Calu3 (cell line): ENCODE measurements at regions not wholly inside any gene's neighbourhood (a gene's known extent, or its start where the extent isn't known, plus 50 kb on each side); places are given as distances from the start of the nearest gene placed in this dataset.

ENCODE experiments used
- BruUV-seq: library from RNA; stranded (reverse); fragments of 400-500 nt; replicated peaks from 2 replicates; lab custom pipeline; 2021; lab: Mats Ljungman, UMichigan
- CTCF ChIA-PET: fragments of 300-600 bp; sonication (Branson Sonifier 250); formaldehyde crosslinking; loops from one replicate; lab custom pipeline; 2022; ENCODE audit warnings: antibody characterized with exemption; lab: Charles Lee
- DNase-seq: peaks from one replicate; pipeline ENCODE4 v3.0.0; 2022
- H3K27ac Mint-ChIP-seq: one replicate; pipeline ENCODE4 v1.8.0; 2022; ENCODE audit warnings: mixed read lengths; ENCODE audit not compliant: unreplicated experiment
- H3K27me3 Mint-ChIP-seq: one replicate; pipeline ENCODE4 v1.8.0; 2022; ENCODE audit warnings: mixed read lengths; ENCODE audit not compliant: unreplicated experiment
- H3K36me3 Mint-ChIP-seq: one replicate; pipeline ENCODE4 v1.8.0; 2022; ENCODE audit warnings: mild to moderate bottlenecking, moderate library complexity, mixed read lengths; ENCODE audit not compliant: insufficient read depth, unreplicated experiment
- H3K4me1 Mint-ChIP-seq: one replicate; pipeline ENCODE4 v1.8.0; 2022; ENCODE audit warnings: mild to moderate bottlenecking, low read depth, mixed read lengths; ENCODE audit not compliant: unreplicated experiment
- H3K4me3 Mint-ChIP-seq: one replicate; pipeline ENCODE4 v1.8.0; 2022; ENCODE audit warnings: mild to moderate bottlenecking, low read depth, moderate library complexity, mixed read lengths; ENCODE audit not compliant: unreplicated experiment
- H3K9me3 Mint-ChIP-seq: one replicate; pipeline ENCODE4 v1.8.0; 2022; ENCODE audit warnings: low read depth, mixed read lengths; ENCODE audit not compliant: unreplicated experiment
- CTCF ChIP-seq: fragments of 200-600 bp; IDR thresholded peaks from one replicate; pipeline ENCODE4 v1.8.0; 2022; ENCODE audit warnings: antibody characterized with exemption; ENCODE audit not compliant: unreplicated experiment
- intact Hi-C: fragments of 100-400 bp; cut with micrococcal nuclease; formaldehyde crosslinking; loops from one replicate; pipeline ENCODE4 v1.10.0; 2022; ENCODE audit not compliant: unreplicated experiment

- Mint-ChIP-seq H3K27me3 (no peaks in the 10 kb centered on the region), H3K4me1 (no peaks in the 10 kb centered on the region), H3K4me3 (no peak overlapping the region), H3K27ac (no peak overlapping the region), H3K36me3 (no peaks in the 10 kb centered on the region), H3K9me3 (no peaks in the 10 kb centered on the region)
- DNase-seq: no peak
- intact Hi-C loops: no loop called here
- TF ChIP-seq CTCF: no peak
- CTCF ChIA-PET: no interaction called here
- BruUV-seq: no TSS peak
Observed at GRCh38 chr10:10662716-10663408, 354.8 kb upstream of the CELF2 start.

GRCh38 chr10:10663622-10664021 is 354.1 kb upstream of the CELF2 start:
- Mint-ChIP-seq H3K4me3 (no peak overlapping the region), H3K27ac (no peak overlapping the region), H3K36me3 (no peaks in the 10 kb centered on the region), H3K9me3 (no peaks in the 10 kb centered on the region), H3K4me1 (no peaks in the 10 kb centered on the region), H3K27me3 (no peaks in the 10 kb centered on the region)
- CTCF ChIA-PET: no interaction called here
- DNase-seq: no peak
- intact Hi-C loops: no loop called here
- BruUV-seq: no TSS peak
- no peak for TF ChIP-seq CTCF

- Mint-ChIP-seq H3K27ac (no peak overlapping the region), H3K4me1 (no peaks in the 10 kb centered on the region), H3K9me3 (no peaks in the 10 kb centered on the region), H3K4me3 (no peak overlapping the region), H3K27me3 (no peaks in the 10 kb centered on the region), H3K36me3 (no peaks in the 10 kb centered on the region)
- BruUV-seq: no TSS peak
- TF ChIP-seq CTCF: no peak
- intact Hi-C loops: no loop called here
- DNase-seq: no peak
- CTCF ChIA-PET: no interaction called here
Observed at GRCh38 chr10:10665750-10666149, 351.9 kb upstream of the CELF2 start.

- H3K36me3 Mint-ChIP-seq: no peaks in the 10 kb centered on the region
- no peak for DNase-seq
- no peaks in the 10 kb centered on the region for H3K27me3 Mint-ChIP-seq
- TF ChIP-seq CTCF: no peak
- CTCF ChIA-PET: no interaction called here
- no TSS peak for BruUV-seq
- no peak overlapping the region for H3K27ac Mint-ChIP-seq
- H3K4me3 Mint-ChIP-seq: no peak overlapping the region
- intact Hi-C loops: no loop called here
- H3K4me1 Mint-ChIP-seq: no peaks in the 10 kb centered on the region
- peaks cover 2% of the 10 kb centered on the region for H3K9me3 Mint-ChIP-seq
Observed at GRCh38 chr10:10667466-10667865, 350.2 kb upstream of the CELF2 start.
